Hepatocyte (in vitro differentiated cells): ENCODE measurements at regions not wholly inside any gene's neighbourhood (a gene's known extent, or its start where the extent isn't known, plus 50 kb on each side); places are given as distances from the start of the nearest gene placed in this dataset.

Experiments used
- DNase-seq: peaks from one replicate; pipeline ENCODE4 v3.0.0-alpha.2; 2016; ENCODE audit warnings: low spot score
- H2AFZ ChIP-seq: fragments of 200-600 bp; sonication (generic); 2 replicates; pipeline ENCODE4 v1.6.0; 2016; ENCODE audit warnings: antibody characterized with exemption, mild to moderate bottlenecking
- H3K27ac ChIP-seq: fragments of 200-600 bp; sonication (generic); 2 replicates; pipeline ENCODE4 v1.5.1; 2016; ENCODE audit warnings: mild to moderate bottlenecking
- H3K27me3 ChIP-seq: fragments of 200-600 bp; sonication (generic); 2 replicates; pipeline ENCODE4 v1.6.1; 2016
- H3K36me3 ChIP-seq: fragments of 200-600 bp; sonication (generic); replicated peaks from 2 replicates; pipeline ENCODE4 v1.5.1; 2016; ENCODE audit warnings: low read depth; ENCODE audit not compliant: insufficient read depth
- H3K4me1 ChIP-seq: fragments of 200-600 bp; sonication (generic); 2 replicates; pipeline ENCODE4 v1.5.1; 2016; ENCODE audit warnings: mild to moderate bottlenecking, moderate library complexity; ENCODE audit not compliant: insufficient read depth
- H3K4me2 ChIP-seq: fragments of 200-600 bp; sonication (generic); 2 replicates; pipeline ENCODE4 v1.6.0; 2016
- H3K4me3 ChIP-seq: fragments of 200-600 bp; sonication (generic); 2 replicates; pipeline ENCODE4 v1.5.1; 2016; ENCODE audit warnings: mild to moderate bottlenecking
- H3K79me2 ChIP-seq: fragments of 200-600 bp; sonication (generic); 2 replicates; pipeline ENCODE4 v1.6.0; 2017; ENCODE audit warnings: mild to moderate bottlenecking
- H3K9me2 ChIP-seq: fragments of 200-600 bp; sonication (generic); replicated peaks from 2 replicates; pipeline ENCODE4 v1.6.0; 2017; ENCODE audit warnings: mild to moderate bottlenecking; ENCODE audit not compliant: insufficient read depth
- H3K9me3 ChIP-seq: fragments of 200-600 bp; sonication (generic); 2 replicates; pipeline ENCODE4 v1.5.1; 2016; ENCODE audit warnings: low read depth, mild to moderate bottlenecking
- H4K20me1 ChIP-seq: fragments of 200-600 bp; sonication (generic); 2 replicates; pipeline ENCODE4 v1.6.0; 2016; ENCODE audit warnings: mild to moderate bottlenecking; ENCODE audit not compliant: insufficient read depth, poor library complexity, severe bottlenecking
- CTCF ChIP-seq: fragments of 200-600 bp; sonication (generic); IDR thresholded peaks from 2 replicates; pipeline ENCODE4 v1.5.1; 2016; ENCODE audit warnings: antibody characterized with exemption, mild to moderate bottlenecking; ENCODE audit not compliant: poor library complexity
- EZH2 ChIP-seq: fragments of 200-600 bp; sonication (generic); IDR thresholded peaks from 2 replicates; pipeline ENCODE4 v1.6.1; 2016; ENCODE audit warnings: antibody characterized with exemption, mild to moderate bottlenecking, borderline replicate concordance
- EZH2phosphoT487 ChIP-seq: fragments of 200-600 bp; sonication (generic); IDR thresholded peaks from one replicate; pipeline ENCODE4 v1.6.1; 2018; ENCODE audit warnings: antibody characterized with exemption, mild to moderate bottlenecking, low read depth, moderate library complexity; ENCODE audit not compliant: unreplicated experiment, severe bottlenecking
- WGBS: methylation state at CpG from one replicate; pipeline ENCODE4 v1.1.6; 2016; ENCODE audit warnings: low lambda C conversion rate; ENCODE audit errors: missing lambda C conversion rate; 5-methylcytosine and 5-hydroxymethylcytosine counted together

DNA sequence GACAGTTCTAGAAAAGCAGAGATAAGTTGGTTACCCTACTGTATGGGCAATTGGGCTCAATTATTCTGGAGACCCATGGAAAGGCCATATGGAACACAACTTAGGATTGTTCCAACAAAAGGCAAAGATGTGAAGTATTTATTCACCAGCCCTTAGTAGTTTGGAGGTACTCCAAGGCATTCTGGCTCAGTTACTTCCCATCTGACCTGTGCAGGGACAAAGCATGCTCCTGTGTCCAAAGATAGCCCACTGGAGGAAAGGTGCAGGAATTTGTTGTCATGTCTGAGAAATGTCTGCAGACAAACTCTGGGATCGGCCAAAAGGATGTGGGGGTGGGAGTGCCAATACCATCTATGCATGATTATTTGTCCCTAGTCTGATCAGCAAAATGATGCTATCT, 279.5 kb upstream of the PTGER4 start:
- 96% methylated on average over 1 of the region's 1 CpG for WGBS
- Histone ChIP-seq H3K79me2 (no peaks in the 10 kb centered on the region), H3K4me3 (no peak overlapping the region)

GRCh38 chr5:40399349-40399748, 280.4 kb upstream of the PTGER4 start:
- Histone ChIP-seq H2AFZ (no peak overlapping the region), H3K79me2 (no peaks in the 10 kb centered on the region), H3K36me3 (no peaks in the 10 kb centered on the region), H3K9me3 (no peaks in the 10 kb centered on the region), H3K9me2 (no peaks in the 10 kb centered on the region), H3K4me2 (no peak overlapping the region), H3K4me3 (no peak overlapping the region), H3K27me3 (no peaks in the 10 kb centered on the region), H3K4me1 (no peaks in the 10 kb centered on the region), H4K20me1 (no peaks in the 10 kb centered on the region), H3K27ac (no peak overlapping the region)
- TF ChIP-seq CTCF = no peak
- no peak for TF ChIP-seq EZH2phosphoT487
- no peak for TF ChIP-seq EZH2
- 91% methylated on average over 1 of the region's 1 CpG for WGBS
- no peak for DNase-seq

More for the DNA sequence above, 279.5 kb upstream of the PTGER4 start:
- TF ChIP-seq EZH2phosphoT487 = no peak
- no peak for TF ChIP-seq EZH2
- TF ChIP-seq CTCF = no peak
- Histone ChIP-seq H4K20me1 (no peaks in the 10 kb centered on the region), H3K27ac (no peak overlapping the region), H3K9me3 (no peaks in the 10 kb centered on the region), H3K36me3 (no peaks in the 10 kb centered on the region), H3K4me1 (no peaks in the 10 kb centered on the region), H2AFZ (no peak overlapping the region), H3K4me2 (no peak overlapping the region), H3K9me2 (no peaks in the 10 kb centered on the region), H3K27me3 (no peaks in the 10 kb centered on the region)
- no peak for DNase-seq

DNA sequence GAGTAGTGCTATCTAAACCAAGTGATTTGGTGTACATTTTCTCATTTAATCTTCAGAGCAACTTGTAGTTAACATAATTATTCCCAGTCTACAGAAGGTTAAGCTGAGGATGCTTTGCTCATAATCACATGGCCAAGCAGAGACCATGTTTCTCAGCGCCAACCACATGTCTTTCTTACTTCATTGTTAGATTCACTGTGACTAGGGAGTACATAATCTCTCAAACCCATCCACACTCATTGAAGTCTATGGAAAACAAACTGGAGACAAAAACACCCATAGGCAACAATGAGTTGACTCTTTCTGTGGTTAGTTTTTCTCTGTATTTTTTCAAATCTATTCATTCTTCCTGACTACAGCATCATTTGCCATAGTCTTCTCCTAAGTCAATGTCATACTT, 281.7 kb upstream of the PTGER4 start:
- no peaks in the 10 kb centered on the region for H3K36me3 ChIP-seq
- TF ChIP-seq EZH2 (no peak), EZH2phosphoT487 (no peak), CTCF (no peak)
- no peaks in the 10 kb centered on the region for H3K9me2 ChIP-seq
- 100% methylated on average over 1 of the region's 1 CpG for WGBS
- no peaks in the 10 kb centered on the region for H3K4me1 ChIP-seq
- H2AFZ ChIP-seq = no peak overlapping the region
- H3K79me2 ChIP-seq = no peaks in the 10 kb centered on the region
- no peak for DNase-seq
- H3K9me3 ChIP-seq = no peaks in the 10 kb centered on the region
- no peak overlapping the region for H3K4me2 ChIP-seq
- H3K4me3 ChIP-seq = no peak overlapping the region
- no peaks in the 10 kb centered on the region for H4K20me1 ChIP-seq
- no peak overlapping the region for H3K27ac ChIP-seq
- H3K27me3 ChIP-seq = no peaks in the 10 kb centered on the region

DNA sequence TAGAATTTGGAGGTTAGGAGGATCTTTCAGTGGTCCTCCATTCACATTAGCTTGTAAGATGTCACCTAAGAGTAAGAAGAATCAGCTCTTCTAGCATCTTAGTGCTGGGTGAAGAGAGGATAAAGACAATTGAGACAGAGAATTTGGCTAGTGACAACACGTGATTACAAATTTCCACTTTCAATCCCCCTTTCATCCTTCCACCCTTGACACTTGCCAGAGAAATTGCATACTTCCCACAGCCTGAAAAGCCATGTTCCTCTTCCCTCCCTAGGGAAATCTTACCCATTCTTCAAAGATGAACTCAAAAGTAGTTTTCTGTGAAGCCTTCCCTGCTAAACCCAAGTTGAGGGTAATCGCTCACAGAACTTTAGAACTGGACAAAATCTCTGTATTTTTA, 282.6 kb upstream of the PTGER4 start:
- TF ChIP-seq CTCF (no peak), EZH2phosphoT487 (no peak), EZH2 (no peak)
- Histone ChIP-seq H2AFZ (no peak overlapping the region), H3K27me3 (no peaks in the 10 kb centered on the region), H4K20me1 (no peaks in the 10 kb centered on the region), H3K4me1 (no peaks in the 10 kb centered on the region), H3K4me3 (no peak overlapping the region), H3K9me3 (no peaks in the 10 kb centered on the region), H3K27ac (no peak overlapping the region), H3K4me2 (no peak overlapping the region), H3K79me2 (no peaks in the 10 kb centered on the region), H3K36me3 (no peaks in the 10 kb centered on the region), H3K9me2 (no peaks in the 10 kb centered on the region)
- DNase-seq = no peak
- WGBS = 95% methylated on average over 2 of the region's 2 CpGs
